Sigmoid colon (tissue), 6 donors: ENCODE measurements at regions not wholly inside any gene's neighbourhood (a gene's known extent, or its start where the extent isn't known, plus 50 kb on each side); places are given as distances from the start of the nearest gene placed in this dataset.

Experiments
- DNase-seq: peaks from one replicate; pipeline ENCODE4 v3.0.0-alpha.2; 2019
- H3K27ac ChIP-seq, 4 donors: fragments of 200-600 bp; sonication (generic); one replicate each; pipeline ENCODE4 v1.5.1; 2016 to 2019; ENCODE audit warnings: mild to moderate bottlenecking in 1 of 4
- H3K27me3 ChIP-seq, 3 donors: fragments of 200-600 bp; sonication (generic); one replicate each; pipeline ENCODE4 v1.5.1; 2019; ENCODE audit warnings: mild to moderate bottlenecking in 1 of 3
- H3K36me3 ChIP-seq, 4 donors: fragments of 200-600 bp; sonication (generic); one replicate each; pipeline ENCODE4 v1.5.1; 2016 to 2019
- H3K4me1 ChIP-seq, 4 donors: fragments of 200-600 bp; sonication (generic); one replicate each; pipeline ENCODE4 v1.5.1; 2017 to 2019
- H3K4me3 ChIP-seq, 4 donors: fragments of 200-600 bp; sonication (generic); one replicate each; pipeline ENCODE4 v1.5.1; 2017 to 2019; ENCODE audit warnings: mild to moderate bottlenecking in 2 of 4, moderate library complexity in 1 of 4
- H3K9me3 ChIP-seq, 4 donors: fragments of 200-600 bp in 3 of 4; sonication (generic) in 3 of 4; one replicate each; pipeline versions ENCODE4 v1.5.1 to v1.6.1; 2013 to 2019
- CTCF ChIP-seq, 4 experiments: fragments of 450-650 bp in 3 of 4; fragments of 200-600 bp in 1 of 4; IDR thresholded peaks; one replicate each; pipeline ENCODE4 v1.5.1; 2016 to 2019; ENCODE audit warnings: antibody characterized with exemption in 4 of 4, mild to moderate bottlenecking in 3 of 4, moderate library complexity in 2 of 4
- EP300 ChIP-seq, 4 donors: sonication (generic); formaldehyde crosslinking; IDR thresholded peaks; one replicate each; pipeline ENCODE4 v1.6.1; 2017; ENCODE audit warnings: antibody characterized with exemption in 4 of 4
- POLR2A ChIP-seq, 2 donors: fragments of 450-650 bp; IDR thresholded peaks; one replicate each; pipeline ENCODE4 v1.6.1; 2016; ENCODE audit warnings: antibody characterized with exemption in 2 of 2, mild to moderate bottlenecking in 2 of 2, moderate library complexity in 2 of 2
- POLR2AphosphoS5 ChIP-seq, 4 donors: sonication (generic); formaldehyde crosslinking; IDR thresholded peaks; one replicate each; pipeline ENCODE4 v1.6.1; 2017; ENCODE audit warnings: antibody characterized with exemption in 4 of 4
- WGBS, 2 donors: extraction: QIAGEN DNeasy Blood & Tissue Kit; methylation state at CpG; one replicate each; pipeline ENCODE4 v1.1.7; 2013; 5-methylcytosine and 5-hydroxymethylcytosine counted together
- intact Hi-C: fragments of 100-400 bp; cut with DNase I; formaldehyde crosslinking; loops from one replicate; pipeline ENCODE4 v1.15.1; 2023
- small RNA-seq, 3 donors: library from RNA; depleted of rRNA; stranded (forward); fragments of <200 nt; gene quantifications; one replicate each; pipeline ENCODE3, GENCODE V24; 2016
- donor health status: healthy with polysubstance abuse.
- donor health status: healthy.

DNA sequence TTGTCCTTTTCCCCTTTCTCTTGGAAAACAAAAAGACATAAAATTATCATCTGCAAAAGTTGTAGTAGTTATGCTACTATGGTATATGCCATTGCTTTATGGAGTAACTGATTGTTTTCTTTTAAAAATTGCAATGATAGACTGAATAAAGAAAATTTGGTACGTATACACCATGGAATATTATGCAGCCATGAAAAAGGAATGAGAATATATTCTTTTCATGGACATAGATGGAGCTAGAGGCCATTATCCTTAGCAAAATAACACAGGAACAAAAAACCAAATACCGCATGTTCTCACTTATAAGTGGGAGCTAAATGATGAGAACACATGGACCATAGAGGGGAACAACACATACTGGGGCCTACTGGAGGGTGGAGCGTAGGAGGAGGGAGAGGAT is 538.8 kb downstream of the PLXDC2 start:
- Histone ChIP-seq H3K9me3 (no peaks in the 10 kb centered on the region), H3K27me3 (no peaks in the 10 kb centered on the region), H3K4me1 (no peaks in the 10 kb centered on the region), H3K27ac (no peak overlapping the region), H3K4me3 (no peak overlapping the region), H3K36me3 (no peaks in the 10 kb centered on the region)
- 79 to 96% methylated on average over 3 of the region's 3 CpGs for WGBS, 2 donors
- TF ChIP-seq POLR2AphosphoS5 (IDR thresholded peaks at IDR 0.05) = no peak
- no peak for TF ChIP-seq POLR2A (IDR thresholded peaks at IDR 0.05)
- no peak for TF ChIP-seq EP300 (IDR thresholded peaks at IDR 0.05)
- TF ChIP-seq CTCF (IDR thresholded peaks at IDR 0.05) = no peak
- no peak for DNase-seq
- intact Hi-C loops = no loop called here

GRCh38 chr10:20354166-20354565 is 537.9 kb downstream of the PLXDC2 start:
- intact Hi-C loops = no loop called here
- no peak for TF ChIP-seq POLR2A (IDR thresholded peaks at IDR 0.05)
- TF ChIP-seq EP300 (IDR thresholded peaks at IDR 0.05) = no peak
- no peak for TF ChIP-seq POLR2AphosphoS5 (IDR thresholded peaks at IDR 0.05)
- no peak for TF ChIP-seq CTCF (IDR thresholded peaks at IDR 0.05)
- Histone ChIP-seq H3K4me3 (no peak overlapping the region), H3K27ac (no peak overlapping the region), H3K36me3 (no peaks in the 10 kb centered on the region), H3K9me3 (no peaks in the 10 kb centered on the region), H3K27me3 (no peaks in the 10 kb centered on the region), H3K4me1 (no peaks in the 10 kb centered on the region)
- 83 to 95% methylated on average over 1 of the region's 1 CpG for WGBS, 2 donors
- no peak for DNase-seq

DNA sequence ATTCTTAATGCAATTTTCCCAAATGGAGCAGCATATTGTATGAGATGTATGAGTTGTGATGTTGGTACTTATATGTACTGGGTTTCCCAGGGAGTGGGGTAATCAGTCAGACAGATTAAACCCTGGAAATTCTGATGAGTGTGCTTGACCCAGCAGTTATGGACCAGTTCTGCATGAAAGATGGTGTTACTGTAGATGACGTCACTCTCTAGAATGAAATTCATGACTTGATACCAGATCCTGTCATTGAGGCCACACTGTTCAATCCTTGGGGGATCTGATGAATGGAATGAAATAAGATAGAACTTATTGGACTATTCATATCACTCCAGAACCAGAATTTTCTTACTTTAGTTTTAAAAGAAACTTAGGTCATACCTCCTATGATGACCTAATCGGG is 534.3 kb downstream of the PLXDC2 start:
- no peaks in the 10 kb centered on the region for H3K4me1 ChIP-seq
- WGBS, 2 donors = 94 to 99% methylated on average over 2 of the region's 2 CpGs
- no peaks in the 10 kb centered on the region for H3K27me3 ChIP-seq
- no peak overlapping the region for H3K4me3 ChIP-seq
- intact Hi-C loops = no loop called here
- no peak overlapping the region for H3K27ac ChIP-seq
- TF ChIP-seq CTCF (IDR thresholded peaks at IDR 0.05) = no peak
- no peak for TF ChIP-seq EP300 (IDR thresholded peaks at IDR 0.05)
- no peak for TF ChIP-seq POLR2A (IDR thresholded peaks at IDR 0.05)
- no peak for TF ChIP-seq POLR2AphosphoS5 (IDR thresholded peaks at IDR 0.05)
- DNase-seq = no peak
- H3K36me3 ChIP-seq = no peaks in the 10 kb centered on the region
- no peaks in the 10 kb centered on the region for H3K9me3 ChIP-seq

DNA sequence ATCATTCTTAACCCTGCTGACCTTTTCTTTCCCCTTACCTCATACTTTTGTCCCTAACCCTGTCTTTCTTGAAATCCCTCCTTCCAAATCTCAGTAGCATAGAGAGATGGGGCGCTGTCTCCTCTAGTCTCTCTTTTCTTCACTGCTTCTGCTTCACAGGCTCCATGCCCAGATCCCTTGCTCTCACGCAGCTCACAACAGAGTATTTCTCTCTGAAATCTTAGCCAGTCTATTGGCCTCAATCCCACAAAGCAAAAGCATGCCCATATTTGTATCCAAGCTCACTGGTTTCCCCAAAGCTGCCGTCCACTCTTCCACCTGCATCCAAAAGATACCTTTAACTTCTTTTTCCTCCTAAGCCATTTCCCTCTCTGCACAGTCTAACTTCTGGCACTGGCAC is 526.8 kb downstream of the PLXDC2 start:
- no peaks in the 10 kb centered on the region for H3K27me3 ChIP-seq
- no peaks in the 10 kb centered on the region for H3K4me1 ChIP-seq
- 76 to 83% methylated on average over 3 of the region's 3 CpGs for WGBS, 2 donors
- intact Hi-C loops = no loop called here
- H3K27ac ChIP-seq = no peak overlapping the region
- peaks cover 0 to 2% (median 0%) of the 10 kb centered on the region in 4 donors for H3K9me3 ChIP-seq
- no peak for DNase-seq
- no peak overlapping the region for H3K4me3 ChIP-seq
- TF ChIP-seq POLR2AphosphoS5 (IDR thresholded peaks at IDR 0.05) (peak in 1 of 4 donors; percentile 32), CTCF (IDR thresholded peaks at IDR 0.05) (no peak), EP300 (IDR thresholded peaks at IDR 0.05) (no peak), POLR2A (IDR thresholded peaks at IDR 0.05) (no peak)
- H3K36me3 ChIP-seq = no peaks in the 10 kb centered on the region

Small RNAs in the stretch of these regions (small RNA-seq; reads per million reads assigned to genes)
- gene AL590032.1 (0 reads per million in 3 donors), gene MIR4675 (0 reads per million in 3 donors)
